Tibial nerve (tissue), 4 donors: ENCODE measurements at regions not wholly inside any gene's neighbourhood (a gene's known extent, or its start where the extent isn't known, plus 50 kb on each side); places are given as distances from the start of the nearest gene placed in this dataset.

Source experiments
- DNase-seq, 2 donors: peaks; one replicate each; pipeline ENCODE4 v3.0.0-alpha.2; 2019; ENCODE audit warnings: low spot score in 2 of 2
- H3K27ac ChIP-seq, 4 donors: fragments of 200-600 bp; sonication (generic) in 3 of 4; one replicate each; pipeline ENCODE4 v1.5.1; 2017 to 2019; ENCODE audit warnings: mild to moderate bottlenecking in 1 of 4
- H3K27me3 ChIP-seq, 2 donors: fragments of 200-600 bp; sonication (generic) in 1 of 2; one replicate each; pipeline versions ENCODE4 v1.5.1 to v1.6.0; 2017 to 2019
- H3K36me3 ChIP-seq, 3 donors: fragments of 200-600 bp; sonication (generic); one replicate each; pipeline ENCODE4 v1.5.1; 2018 to 2019
- H3K4me1 ChIP-seq, 4 donors: fragments of 200-600 bp; sonication (generic) in 3 of 4; one replicate each; pipeline ENCODE4 v1.5.1; 2017 to 2019
- H3K4me3 ChIP-seq, 4 donors: fragments of 200-600 bp; sonication (generic) in 3 of 4; one replicate each; pipeline ENCODE4 v1.5.1; 2017 to 2019; ENCODE audit warnings: mild to moderate bottlenecking in 1 of 4, moderate library complexity in 1 of 4
- H3K9me3 ChIP-seq, 4 donors: fragments of 200-600 bp; sonication (generic) in 3 of 4; one replicate each; pipeline ENCODE4 v1.5.1; 2017 to 2019
- CTCF ChIP-seq, 5 experiments: fragments of 200-600 bp in 3 of 5; fragments of 450-650 bp in 2 of 5; sonication (generic) in 3 of 5; IDR thresholded peaks; one replicate each; pipeline ENCODE4 v1.5.1; 2016 to 2019; ENCODE audit warnings: antibody characterized with exemption in 5 of 5, mild to moderate bottlenecking in 3 of 5, moderate library complexity in 2 of 5
- EP300 ChIP-seq, 2 donors: sonication (generic); formaldehyde crosslinking; IDR thresholded peaks; one replicate each; pipeline ENCODE4 v1.6.1; 2017; ENCODE audit warnings: antibody characterized with exemption in 2 of 2, mild to moderate bottlenecking in 1 of 2
- POLR2A ChIP-seq, 2 donors: fragments of 450-650 bp; IDR thresholded peaks; one replicate each; pipeline ENCODE4 v1.6.1; 2017; ENCODE audit warnings: antibody characterized with exemption in 2 of 2, mild to moderate bottlenecking in 2 of 2, moderate library complexity in 2 of 2
- WGBS, 2 donors: methylation state at CpG; one replicate each; pipeline ENCODE4 v1.1.5; 2018; 5-methylcytosine and 5-hydroxymethylcytosine counted together

- no peaks in the 10 kb centered on the region for H3K4me1 ChIP-seq
- H3K36me3 ChIP-seq = no peaks in the 10 kb centered on the region
- no peak overlapping the region for H3K4me3 ChIP-seq
- H3K27ac ChIP-seq = no peak overlapping the region
- no peak for DNase-seq
- WGBS, 2 donors = 60 to 66% methylated on average over 4 of the region's 4 CpGs
- no peaks in the 10 kb centered on the region for H3K27me3 ChIP-seq
- H3K9me3 ChIP-seq = no peaks in the 10 kb centered on the region
- TF ChIP-seq POLR2A (IDR thresholded peaks at IDR 0.05) (no peak), EP300 (IDR thresholded peaks at IDR 0.05) (no peak), CTCF (IDR thresholded peaks at IDR 0.05) (no peak)
These were observed 166.0 kb upstream of the MDFIC start for GRCh38 chr7:114755856-114756255.

- H3K27me3 ChIP-seq = no peaks in the 10 kb centered on the region
- WGBS, 2 donors = 84 to 88% methylated on average over 4 of the region's 4 CpGs
- no peaks in the 10 kb centered on the region for H3K36me3 ChIP-seq
- H3K27ac ChIP-seq = no peak overlapping the region
- no peak for DNase-seq
- TF ChIP-seq POLR2A (IDR thresholded peaks at IDR 0.05) = no peak
- TF ChIP-seq EP300 (IDR thresholded peaks at IDR 0.05) = no peak
- no peak for TF ChIP-seq CTCF (IDR thresholded peaks at IDR 0.05)
- H3K4me3 ChIP-seq = no peak overlapping the region
- no peaks in the 10 kb centered on the region for H3K4me1 ChIP-seq
- no peaks in the 10 kb centered on the region for H3K9me3 ChIP-seq
These were observed 163.2 kb upstream of the MDFIC start for GRCh38 chr7:114758661-114759227.

GRCh38 chr7:114759347-114760062 lies 162.4 kb upstream of the MDFIC start:
- Histone ChIP-seq H3K4me3 (no peak overlapping the region), H3K9me3 (no peaks in the 10 kb centered on the region), H3K4me1 (no peaks in the 10 kb centered on the region), H3K27me3 (no peaks in the 10 kb centered on the region), H3K27ac (no peak overlapping the region), H3K36me3 (no peaks in the 10 kb centered on the region)
- WGBS, 2 donors = 96 to 98% methylated on average over 2 of the region's 2 CpGs
- no peak for DNase-seq
- TF ChIP-seq CTCF (IDR thresholded peaks at IDR 0.05) = no peak
- no peak for TF ChIP-seq EP300 (IDR thresholded peaks at IDR 0.05)
- no peak for TF ChIP-seq POLR2A (IDR thresholded peaks at IDR 0.05)

- no peaks in the 10 kb centered on the region for H3K27me3 ChIP-seq
- no peak for DNase-seq
- H3K4me1 ChIP-seq = no peaks in the 10 kb centered on the region
- H3K9me3 ChIP-seq = no peaks in the 10 kb centered on the region
- WGBS, 2 donors = 69 to 77% methylated on average over 2 of the region's 2 CpGs
- no peaks in the 10 kb centered on the region for H3K36me3 ChIP-seq
- H3K27ac ChIP-seq = no peak overlapping the region
- TF ChIP-seq POLR2A (IDR thresholded peaks at IDR 0.05) (no peak), CTCF (IDR thresholded peaks at IDR 0.05) (no peak), EP300 (IDR thresholded peaks at IDR 0.05) (no peak)
- no peak overlapping the region for H3K4me3 ChIP-seq
These were observed 161.4 kb upstream of the MDFIC start for GRCh38 chr7:114760477-114760876.

GRCh38 chr7:114761973-114762372 lies 159.9 kb upstream of the MDFIC start:
- Histone ChIP-seq H3K9me3 (no peaks in the 10 kb centered on the region), H3K4me3 (no peak overlapping the region), H3K27me3 (no peaks in the 10 kb centered on the region), H3K36me3 (no peaks in the 10 kb centered on the region), H3K27ac (no peak overlapping the region), H3K4me1 (no peaks in the 10 kb centered on the region)
- 82 to 93% methylated on average over 2 of the region's 2 CpGs for WGBS, 2 donors
- no peak for TF ChIP-seq CTCF (IDR thresholded peaks at IDR 0.05)
- no peak for TF ChIP-seq EP300 (IDR thresholded peaks at IDR 0.05)
- TF ChIP-seq POLR2A (IDR thresholded peaks at IDR 0.05) = no peak
- no peak for DNase-seq
